ENCODE measurements at regions not wholly inside any gene's neighbourhood (a gene's known extent, or its start where the extent isn't known, plus 50 kb on each side); places are given as distances from the start of the nearest gene placed in this dataset.
A peak's percentile ranks its signal among the peaks of the same experiment; 100 is the strongest.
"Not testable (repeated sequence)": the region's sequence is repeated elsewhere in the genome, so short reads cannot be mapped to it uniquely, and the experiment has no call there.

DNA sequence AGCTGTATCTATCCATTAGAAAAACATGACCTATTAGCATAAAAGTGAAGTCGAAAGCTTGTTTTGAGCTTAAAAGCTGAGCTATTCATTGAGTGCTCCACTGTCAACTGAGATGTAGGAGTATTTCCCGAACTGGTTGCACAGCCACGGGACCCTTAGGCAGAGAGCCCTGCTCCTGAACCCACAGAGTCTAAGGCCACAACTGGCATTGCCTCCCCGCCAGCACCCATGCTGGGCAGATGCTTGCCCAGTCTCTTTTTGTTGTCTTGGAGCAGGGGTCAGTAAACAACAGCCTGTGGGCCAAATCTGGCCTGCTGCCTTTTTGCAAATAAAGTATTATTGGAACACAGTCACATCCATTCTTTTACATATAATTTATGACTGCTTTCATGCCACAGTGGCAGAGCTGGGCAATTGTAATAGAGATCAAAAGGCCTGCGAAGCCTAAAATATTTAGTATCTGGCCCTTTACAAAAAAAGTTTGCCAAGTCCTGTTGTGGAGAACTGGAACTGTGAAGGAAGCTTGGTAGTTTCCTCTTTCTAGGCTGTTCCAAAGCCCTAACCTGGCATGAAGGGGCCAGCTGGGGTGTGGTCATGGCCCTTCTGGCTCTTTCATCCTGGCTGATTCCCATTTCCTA is 58.4 kb upstream of the WAPL start:
- no peak for DNase-seq (ENCODE audit: low spot score)

DNA sequence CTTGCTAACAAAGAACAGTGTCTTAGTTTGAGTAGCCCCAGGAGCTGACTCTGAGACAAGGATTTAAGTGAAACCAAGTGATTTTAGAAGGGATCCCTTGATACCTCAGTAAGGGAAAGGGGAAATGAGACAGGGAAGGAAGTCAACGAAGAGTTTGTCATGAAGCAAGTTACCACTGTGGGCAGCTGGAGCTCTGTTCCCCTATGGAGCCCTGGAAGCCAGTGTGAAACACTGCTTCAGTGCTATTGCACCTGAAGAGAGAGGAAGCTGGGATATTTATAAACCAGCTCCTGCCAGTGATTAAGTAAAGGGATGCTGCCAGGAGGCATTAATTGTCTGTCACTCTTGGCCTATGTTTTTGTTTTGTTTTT is 58.9 kb upstream of the WAPL start:
- DNase-seq (ENCODE audit: low spot score), result no peak

DNA sequence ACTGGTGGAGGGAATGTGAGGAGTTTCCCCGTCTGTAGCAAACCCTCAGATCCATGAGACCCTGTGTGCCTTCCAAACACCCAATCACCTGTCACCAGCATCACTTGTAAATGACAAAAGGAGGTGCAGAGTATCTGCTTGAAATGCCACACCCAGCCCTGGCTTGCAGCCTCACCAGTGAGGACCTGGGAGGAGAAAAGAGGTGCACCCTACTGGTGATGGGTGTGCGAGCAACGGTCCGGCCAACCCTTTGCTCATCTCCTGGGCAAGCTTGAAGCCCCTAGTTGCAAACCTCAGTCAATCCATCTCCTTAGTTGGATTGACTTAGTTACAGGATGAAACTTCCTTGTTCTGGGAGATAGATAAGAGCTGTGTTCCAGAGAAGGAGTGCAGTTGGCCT is 62.4 kb upstream of the WAPL start:
- DNase-seq (ENCODE audit: low spot score), result no peak

DNA sequence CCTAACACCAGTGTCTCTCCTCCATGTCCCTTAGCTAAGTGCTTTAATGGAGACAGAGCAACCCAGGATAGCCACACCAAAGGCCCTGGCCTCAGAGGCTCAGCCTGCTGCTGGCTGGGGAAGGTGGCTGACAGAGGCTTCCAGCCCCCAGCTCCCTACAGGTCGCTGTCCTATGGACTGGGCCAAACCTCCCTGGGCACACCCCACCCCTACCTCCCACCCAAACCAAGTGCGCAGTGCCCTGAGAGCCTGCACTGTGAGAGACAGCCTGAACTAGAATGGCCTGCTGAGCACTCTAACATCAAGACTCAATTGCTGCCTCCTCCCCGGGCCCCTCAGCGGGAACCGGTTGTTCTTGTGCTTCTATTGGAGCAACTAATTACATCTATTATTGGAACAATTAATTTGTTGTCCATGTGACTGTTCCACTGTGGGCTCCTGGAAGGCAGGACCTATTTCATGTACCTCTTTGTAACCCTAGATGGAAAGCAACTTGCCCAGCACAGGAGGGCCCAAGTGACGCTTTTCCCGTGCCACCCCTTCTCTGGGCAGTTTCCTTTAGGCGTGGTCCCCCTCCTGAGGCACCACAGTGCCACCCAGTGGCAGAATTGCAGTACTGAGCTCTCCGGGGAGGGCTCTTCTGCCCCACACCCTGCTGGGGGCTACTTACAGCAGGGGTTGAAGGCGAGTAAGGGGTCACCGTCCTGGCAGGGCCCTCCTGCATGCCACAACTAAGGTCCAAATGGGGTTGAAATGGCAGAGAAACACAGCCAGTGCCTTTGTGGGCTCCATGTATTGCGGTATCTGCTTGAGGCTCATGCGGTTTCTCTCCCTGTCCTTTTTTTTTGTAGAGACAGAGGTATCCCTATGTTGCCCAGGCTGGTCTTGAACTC is 63.7 kb upstream of the WAPL start:
- DNase-seq (ENCODE audit: low spot score), result peak; percentile 87

DNA sequence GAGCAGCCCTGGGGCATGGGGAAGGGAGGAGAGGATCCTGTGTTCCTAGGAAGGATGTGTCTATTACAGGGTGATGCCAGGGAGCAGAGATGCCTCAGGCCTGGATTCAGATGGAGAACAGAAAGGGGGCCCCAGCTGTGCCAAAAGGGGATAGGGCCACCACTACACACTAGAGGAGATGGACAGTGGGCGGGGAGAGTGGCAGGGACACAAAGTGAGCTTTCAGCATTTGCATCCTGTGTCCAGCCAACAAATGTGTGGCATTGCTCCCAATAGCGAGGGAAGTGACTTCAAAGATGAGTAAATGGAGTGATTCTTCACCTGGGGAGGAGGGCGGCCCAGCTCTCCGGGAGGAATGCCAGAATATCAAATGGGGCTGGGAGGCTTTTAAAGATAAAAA is 64.9 kb upstream of the WAPL start:
- no peak for DNase-seq (ENCODE audit: low spot score)

DNA sequence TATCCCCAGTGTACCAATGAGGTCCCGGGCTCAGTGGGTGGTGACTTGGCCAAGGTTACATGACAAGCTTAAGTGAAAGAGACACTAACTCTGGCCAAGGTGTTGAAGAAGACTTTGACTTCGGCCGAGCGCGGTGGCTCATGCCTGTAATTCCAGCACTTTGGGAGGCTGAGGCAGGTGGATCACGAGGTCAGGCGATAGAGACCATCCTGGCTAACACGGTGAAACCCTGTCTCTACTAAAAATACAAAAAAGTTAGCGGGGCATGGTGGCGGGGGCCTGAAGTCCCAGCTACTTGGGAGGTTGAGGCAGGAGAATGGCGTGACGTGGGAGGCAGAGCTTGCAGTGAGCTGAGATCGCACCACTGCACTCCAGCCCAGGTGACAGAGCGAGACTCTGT is 65.6 kb upstream of the OPN4 start:
- not testable (repeated sequence) for DNase-seq (ENCODE audit: low spot score)

DNA sequence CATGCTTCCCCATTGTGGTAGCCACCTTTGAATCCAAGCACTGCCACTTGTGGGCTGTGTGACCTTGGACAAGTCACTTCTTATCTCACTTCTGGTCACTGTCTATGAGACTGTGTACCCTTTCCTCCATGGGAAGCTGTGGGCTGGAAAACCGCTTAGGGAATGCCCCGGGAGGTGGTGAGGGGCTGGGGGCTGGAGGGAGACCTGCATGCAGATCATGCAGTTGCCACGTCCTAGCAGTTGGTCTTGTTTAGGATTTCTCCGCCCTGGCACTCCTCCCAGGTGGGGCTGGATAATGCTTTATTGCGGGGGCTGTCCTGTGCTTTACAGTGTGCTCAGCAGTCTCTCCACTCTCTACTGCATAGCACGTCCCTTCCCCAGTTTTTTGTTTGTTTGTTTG is 62.9 kb upstream of the OPN4 start:
- no peak for DNase-seq (ENCODE audit: low spot score)

DNA sequence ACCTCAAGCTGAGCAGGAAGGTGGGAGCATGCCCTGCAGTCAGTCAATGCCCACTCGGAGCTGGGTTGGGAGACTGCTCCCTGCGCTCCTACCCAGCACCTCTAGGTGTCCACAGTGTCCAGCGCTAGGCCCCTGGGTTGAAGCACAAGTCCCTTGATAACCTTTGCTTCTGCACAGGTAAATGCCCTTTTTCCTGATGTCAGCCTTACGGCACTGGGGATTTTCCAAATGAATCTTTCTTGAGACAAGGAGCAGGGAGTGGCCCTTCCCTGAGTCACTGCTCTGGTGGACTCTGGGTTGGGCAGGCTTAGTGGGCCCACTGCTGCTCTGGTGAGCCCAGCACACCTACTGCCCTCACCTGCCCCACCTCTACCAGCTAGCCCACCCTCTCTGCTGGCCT is 61.9 kb upstream of the OPN4 start:
- DNase-seq (ENCODE audit: low spot score), result no peak

DNA sequence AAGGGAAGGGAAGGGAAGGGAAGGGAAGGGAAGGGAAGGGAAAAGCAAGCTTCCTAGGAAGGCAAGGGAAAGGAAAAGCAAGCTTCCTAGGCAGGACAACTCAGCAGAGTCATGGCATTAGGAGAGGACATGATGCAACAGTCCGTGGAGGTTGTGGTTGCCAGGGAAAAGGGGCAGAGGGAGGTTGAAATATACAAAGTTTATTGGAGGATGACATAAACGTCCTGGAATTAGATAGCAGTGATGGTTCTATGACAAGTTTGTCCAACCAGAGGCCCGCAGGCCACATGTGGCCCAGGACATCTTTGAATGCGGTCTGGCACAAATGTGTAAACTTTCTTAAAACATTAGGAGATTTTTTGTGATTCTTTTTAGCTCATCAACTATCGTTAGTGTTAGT is 59.8 kb upstream of the OPN4 start:
- peak; percentile 68 for DNase-seq (ENCODE audit: low spot score)

DNA sequence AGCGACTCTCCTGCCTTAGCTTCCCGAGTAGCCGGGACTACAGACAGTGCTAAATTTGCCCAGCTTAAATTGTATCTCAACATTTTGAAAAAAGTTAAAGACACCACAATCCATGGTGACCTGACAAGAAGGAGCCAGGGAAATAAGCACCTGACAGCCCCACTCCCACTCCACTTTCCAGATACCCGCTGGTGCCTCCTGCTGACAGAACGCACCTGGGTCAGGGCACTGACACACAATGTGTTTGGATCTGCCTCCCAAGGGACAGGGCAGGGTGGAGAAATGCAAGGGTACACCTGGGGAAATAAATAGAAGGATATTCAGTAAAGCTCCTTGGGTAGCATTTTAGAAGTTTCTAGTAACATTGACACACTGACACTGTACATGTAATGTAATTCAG is 58.9 kb upstream of the OPN4 start:
- no peak for DNase-seq (ENCODE audit: low spot score)

DNA sequence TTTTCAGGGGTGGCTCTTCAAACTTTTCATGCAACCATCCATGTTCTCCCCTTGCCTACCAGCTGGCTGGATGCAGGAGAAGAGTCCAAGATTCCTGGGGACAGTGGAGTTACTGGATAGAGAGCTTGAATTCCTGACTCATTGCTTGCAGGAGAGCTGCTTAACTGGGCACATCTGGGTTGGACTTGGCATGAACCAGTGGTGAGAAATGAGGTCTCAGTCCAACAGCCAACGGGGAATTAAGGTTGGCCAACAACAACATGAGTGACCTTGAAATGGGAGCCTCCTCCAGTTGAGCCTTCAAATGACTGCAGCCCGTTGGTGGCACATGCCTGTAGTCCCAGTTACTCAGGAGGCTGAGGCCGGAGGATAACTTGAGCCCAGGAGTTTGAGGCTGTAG is 58.1 kb upstream of the OPN4 start:
- no peak for DNase-seq (ENCODE audit: low spot score)

DNA sequence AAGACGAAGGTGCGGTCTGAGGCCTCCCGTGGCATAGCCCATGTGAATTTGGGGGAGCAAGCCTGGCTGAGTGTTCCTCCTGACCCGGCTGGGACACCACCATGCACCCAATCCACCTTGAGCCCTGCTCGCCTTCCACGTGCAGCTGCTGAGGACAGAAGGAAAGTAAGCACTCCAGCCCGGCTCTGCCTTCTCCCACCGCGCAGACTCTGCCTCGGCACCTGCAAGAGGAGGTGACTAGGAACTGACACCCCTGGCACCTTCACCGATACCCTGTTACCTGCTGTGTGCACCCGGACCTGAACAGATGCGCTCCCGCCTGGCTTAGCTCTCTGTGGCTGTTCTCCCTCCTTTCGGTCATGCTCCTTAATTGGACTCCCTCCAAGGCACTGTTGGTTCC is 57.0 kb upstream of the OPN4 start:
- DNase-seq (ENCODE audit: low spot score), result no peak

DNA sequence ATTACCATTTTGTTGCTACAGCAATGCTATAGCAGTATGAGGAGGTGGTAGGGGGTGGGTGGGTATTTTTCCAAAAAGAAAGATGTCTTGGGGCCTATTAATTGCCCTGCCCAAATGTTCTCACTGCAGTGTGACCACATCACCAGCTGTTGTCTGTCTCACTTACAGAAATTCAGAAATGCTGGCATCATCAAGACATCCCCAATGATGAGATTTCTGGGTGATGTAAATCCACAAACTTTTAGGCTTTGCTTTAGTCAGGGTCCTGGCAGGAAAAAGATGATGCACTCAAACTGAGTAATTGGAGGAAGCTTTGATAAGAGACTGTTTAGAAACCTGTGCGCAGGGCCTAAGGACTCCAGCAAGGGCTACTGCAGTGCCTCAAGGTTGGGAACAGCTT is 56.2 kb upstream of the OPN4 start:
- DNase-seq (ENCODE audit: low spot score), result no peak

DNA sequence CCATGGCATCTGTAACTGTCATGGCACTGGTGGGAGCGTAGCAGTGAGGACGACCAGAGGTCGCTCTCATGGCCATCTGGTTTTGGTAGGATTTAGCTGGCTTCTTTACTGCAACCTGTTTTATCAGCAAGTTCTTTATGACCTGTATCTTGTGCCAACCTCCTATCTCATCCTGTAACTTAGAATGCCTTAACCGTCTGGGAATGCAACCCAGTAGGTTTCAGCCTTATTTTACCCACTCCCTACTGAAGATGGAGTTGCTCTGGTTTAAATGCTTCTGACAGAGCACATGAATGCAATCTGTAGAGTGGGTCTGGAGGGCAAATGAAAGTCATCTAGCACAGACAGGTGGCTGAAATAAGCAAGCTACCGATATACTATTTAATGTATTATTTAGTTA is 55.3 kb upstream of the OPN4 start:
- no peak for DNase-seq (ENCODE audit: low spot score)

DNA sequence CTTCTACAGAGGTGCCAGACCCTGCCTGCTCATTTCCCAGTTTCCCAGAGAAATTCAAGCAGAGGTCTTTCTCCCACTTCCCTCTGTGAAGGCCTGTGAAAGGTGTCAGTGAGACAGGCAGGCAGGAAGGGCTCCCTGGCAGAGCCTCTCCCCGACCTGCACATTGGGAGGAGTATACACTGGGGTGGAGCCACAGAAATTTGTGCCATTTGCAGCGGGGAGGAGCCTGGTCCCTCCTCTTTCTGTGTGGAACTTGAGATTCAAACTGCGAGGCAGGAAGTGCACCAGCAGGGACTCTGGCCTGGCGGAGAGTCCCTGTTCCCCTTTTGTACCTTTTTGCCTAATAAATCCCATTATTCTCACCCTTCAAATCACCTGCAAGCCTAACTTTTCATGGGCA is 54.6 kb upstream of the OPN4 start:
- DNase-seq (ENCODE audit: low spot score), result no peak

DNA sequence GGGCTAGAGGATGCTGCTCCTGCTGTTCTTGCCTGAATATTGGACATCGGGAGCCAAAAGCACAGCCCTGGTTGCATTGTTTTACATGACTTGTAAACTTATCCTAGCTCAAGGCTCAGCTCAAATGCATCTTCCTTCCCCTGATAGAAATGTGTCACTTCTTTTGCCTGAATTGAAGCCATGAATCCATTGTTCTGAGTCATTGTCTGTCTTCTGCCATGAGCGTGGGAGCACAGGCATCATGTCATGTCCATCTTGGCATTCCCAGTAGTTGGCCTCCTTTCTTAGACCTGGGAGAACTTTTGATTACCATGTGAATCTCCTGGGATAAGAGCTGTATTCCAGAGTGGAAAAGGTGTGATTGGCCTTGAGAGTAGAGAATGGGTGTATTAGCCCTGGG is 54.1 kb upstream of the OPN4 start:
- DNase-seq (ENCODE audit: low spot score), result no peak

DNA sequence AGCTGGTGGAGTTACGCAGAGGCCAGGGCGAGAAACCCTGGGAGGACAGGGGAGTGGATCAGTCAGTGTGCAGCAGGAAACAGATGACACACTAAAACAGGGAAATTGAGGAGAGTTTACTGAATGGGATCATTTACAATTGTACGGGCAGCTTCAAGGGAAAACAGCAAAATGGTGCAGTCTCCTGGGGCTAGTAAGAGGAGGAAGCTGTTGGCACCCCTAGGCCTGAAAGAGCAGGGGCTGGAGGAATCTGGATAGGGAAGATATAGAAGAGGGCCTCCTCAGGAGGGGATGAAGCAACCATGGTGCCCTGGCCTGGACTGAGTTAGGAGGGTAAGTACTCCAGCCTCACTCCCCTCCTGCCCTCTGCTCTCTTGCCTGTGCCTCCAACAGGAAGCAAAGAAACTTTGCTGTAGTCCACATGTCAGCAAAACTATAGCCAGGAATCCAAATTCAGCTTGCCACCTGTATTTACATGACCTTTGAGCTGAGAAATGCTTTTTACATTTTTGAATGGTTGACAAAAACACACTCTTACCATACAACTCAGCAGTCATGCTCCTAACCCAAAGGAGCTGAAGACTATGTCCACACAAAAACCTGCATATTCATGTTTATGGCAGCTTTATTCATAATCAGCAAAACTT is 52.3 kb upstream of the OPN4 start:
- no peak for DNase-seq (ENCODE audit: low spot score)

DNA sequence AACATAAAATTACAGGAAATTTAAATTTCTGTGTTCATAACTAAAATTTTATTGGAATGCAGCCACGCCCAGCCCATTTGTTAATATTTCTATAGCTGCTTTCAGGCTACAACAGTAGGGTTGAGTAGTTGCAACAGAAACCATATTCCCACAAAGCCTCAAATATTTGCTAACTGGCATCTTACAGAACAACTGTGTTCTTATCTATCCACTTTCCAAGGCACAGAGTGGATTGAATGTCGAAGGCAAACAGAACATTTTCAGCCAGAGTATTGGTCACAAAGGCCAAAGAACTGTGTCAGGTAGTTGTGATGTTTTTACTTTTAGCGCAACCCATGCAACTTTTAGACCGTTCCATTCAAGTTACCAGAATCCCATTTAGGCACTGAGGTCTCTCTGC is 51.1 kb upstream of the OPN4 start:
- DNase-seq (ENCODE audit: low spot score), result no peak

Measured in AG08396 (cell line).